Pancreas (tissue), 10 donors: ENCODE measurements at regions not wholly inside any gene's neighbourhood (a gene's known extent, or its start where the extent isn't known, plus 50 kb on each side); places are given as distances from the start of the nearest gene placed in this dataset.
A peak's percentile ranks its signal among the peaks of the same experiment; 100 is the strongest.

Experiments
- ATAC-seq, 4 donors: fragments of 200-7000 bp; cut with Tn5 transposase; one replicate each; pipeline versions ENCODE4 v1.8.0 to v1.9.1; 2020; ENCODE audit warnings: mild to moderate bottlenecking in 4 of 4, moderate library complexity in 4 of 4
- DNase-seq, 6 donors: peaks; one replicate each; pipeline ENCODE4 v3.0.0-alpha.2; 2020
- FAIRE-seq: peaks from 2 replicates; lab custom pipeline; 2012; peaks lifted over from hg19 to GRCh38; lab: Jason Lieb, UNC
- H3K27ac ChIP-seq, 4 donors: fragments of 200-600 bp; sonication (generic); 1 replicate in 3 of 4; 2 replicates in 1 of 4; pipeline versions ENCODE4 v1.5.0 to v1.8.0; 2020
- H3K27me3 ChIP-seq, 4 donors: fragments of 200-600 bp; one replicate each; pipeline ENCODE4 v1.8.0; 2021
- H3K36me3 ChIP-seq, 3 donors: fragments of 200-600 bp; sonication (generic) in 1 of 3; one replicate each; pipeline versions ENCODE4 v1.5.0 to v1.8.0; 2020 to 2021
- H3K4me1 ChIP-seq, 3 donors: fragments of 200-600 bp; one replicate each; pipeline ENCODE4 v1.8.0; 2021
- H3K4me3 ChIP-seq, 4 donors: fragments of 200-600 bp; sonication (generic) in 2 of 4; one replicate each; pipeline versions ENCODE4 v1.5.0 to v1.8.0; 2020 to 2021
- H3K9me3 ChIP-seq, 4 donors: fragments of 200-600 bp; one replicate each; pipeline ENCODE4 v1.8.0; 2021
- WGBS, 2 donors: extraction: QIAGEN DNeasy Blood & Tissue Kit; methylation state at CpG; one replicate each; pipeline ENCODE4 v1.1.7; 2013; 5-methylcytosine and 5-hydroxymethylcytosine counted together
- intact Hi-C, 3 donors: fragments of 100-400 bp; cut with DNase I; formaldehyde crosslinking; loops; one replicate each; pipeline versions ENCODE4 v1.11.1 to v1.14.2; 2022
- TF ChIP-seq, protein P1 (sequence below), 4 donors: fragments of 200-600 bp; sonication (generic) in 3 of 4; IDR thresholded peaks; one replicate each; pipeline versions ENCODE4 v1.5.0 to v1.8.0; 2021; ENCODE audit warnings: antibody characterized with exemption in 4 of 4
- donor health status: healthy with polysubstance abuse.
- donor health status: DM: no; HTN: no; CAD: no; lungs with moderate emphysema.
- donor health status: DM: no; HTN: no; CAD: no.
- donor health status: control.
- donor health status: control.
- donor health status: Bipolar disorder and iron deficiency.
- donor health status: DM: yes; HTN: yes; CAD: no.
- donor health status: DM: no; HTN: no; CAD: no.
- donor health status: DM: no; HTN: no; CAD: no.
- donor health status: DM: yes; HTN: yes; CAD: no.

DNA sequence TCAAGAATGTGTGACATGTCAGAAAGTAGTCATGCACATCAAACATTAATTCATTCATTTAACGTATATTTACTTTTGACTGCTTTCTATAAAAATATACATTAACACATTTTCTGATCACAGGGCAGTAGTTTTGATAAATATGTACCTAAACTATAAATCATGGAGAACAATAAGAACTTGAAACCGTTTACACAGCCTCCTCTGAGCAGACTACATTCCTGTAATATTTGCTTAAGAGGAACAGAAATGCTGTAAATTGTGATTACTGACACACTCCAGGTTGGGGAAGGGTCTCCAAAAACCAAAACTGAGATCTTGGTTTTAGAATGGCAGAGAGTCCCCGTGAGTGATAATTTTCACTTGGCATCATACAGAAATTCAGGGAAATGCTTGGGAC lies 120.7 kb upstream of the PPARGC1A start:
- no peaks in the 10 kb centered on the region for H3K4me1 ChIP-seq
- ATAC-seq (peak in 1 of 4 donors; percentile 32), DNase-seq (no peak), FAIRE-seq (no peak)
- intact Hi-C loops: no loop called here
- TF ChIP-seq, protein P1, sequence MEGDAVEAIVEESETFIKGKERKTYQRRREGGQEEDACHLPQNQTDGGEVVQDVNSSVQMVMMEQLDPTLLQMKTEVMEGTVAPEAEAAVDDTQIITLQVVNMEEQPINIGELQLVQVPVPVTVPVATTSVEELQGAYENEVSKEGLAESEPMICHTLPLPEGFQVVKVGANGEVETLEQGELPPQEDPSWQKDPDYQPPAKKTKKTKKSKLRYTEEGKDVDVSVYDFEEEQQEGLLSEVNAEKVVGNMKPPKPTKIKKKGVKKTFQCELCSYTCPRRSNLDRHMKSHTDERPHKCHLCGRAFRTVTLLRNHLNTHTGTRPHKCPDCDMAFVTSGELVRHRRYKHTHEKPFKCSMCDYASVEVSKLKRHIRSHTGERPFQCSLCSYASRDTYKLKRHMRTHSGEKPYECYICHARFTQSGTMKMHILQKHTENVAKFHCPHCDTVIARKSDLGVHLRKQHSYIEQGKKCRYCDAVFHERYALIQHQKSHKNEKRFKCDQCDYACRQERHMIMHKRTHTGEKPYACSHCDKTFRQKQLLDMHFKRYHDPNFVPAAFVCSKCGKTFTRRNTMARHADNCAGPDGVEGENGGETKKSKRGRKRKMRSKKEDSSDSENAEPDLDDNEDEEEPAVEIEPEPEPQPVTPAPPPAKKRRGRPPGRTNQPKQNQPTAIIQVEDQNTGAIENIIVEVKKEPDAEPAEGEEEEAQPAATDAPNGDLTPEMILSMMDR (IDR thresholded peaks at IDR 0.05): no peak
- H3K9me3 ChIP-seq: no peaks in the 10 kb centered on the region
- H3K27me3 ChIP-seq: no peaks in the 10 kb centered on the region
- no peak overlapping the region for H3K27ac ChIP-seq
- no peaks in the 10 kb centered on the region for H3K36me3 ChIP-seq
- WGBS, 2 donors: 14 to 18% methylated on average over 3 of the region's 3 CpGs
- no peak overlapping the region for H3K4me3 ChIP-seq

DNA sequence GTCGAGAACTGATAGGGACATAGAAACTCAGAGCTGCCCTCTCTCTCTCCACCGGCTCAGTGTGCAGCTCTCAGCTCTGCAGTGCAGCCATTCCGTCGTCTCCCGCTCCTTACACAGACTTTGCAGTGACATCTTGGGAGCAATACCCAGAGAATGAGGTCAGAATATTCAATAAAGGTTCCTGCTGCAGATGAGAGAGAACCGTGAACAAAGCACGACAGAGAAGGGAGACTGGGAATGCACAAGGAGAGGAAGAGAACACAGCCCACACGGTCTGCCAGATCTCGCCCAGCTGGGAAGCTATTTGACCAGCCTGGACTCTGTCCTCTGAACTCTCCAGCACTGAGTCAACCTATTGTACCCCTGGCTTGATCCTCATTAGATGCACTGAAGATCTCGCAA lies 118.0 kb upstream of the PPARGC1A start:
- H3K9me3 ChIP-seq: no peaks in the 10 kb centered on the region
- WGBS, 2 donors: 32 to 35% methylated on average over 10 of the region's 10 CpGs
- no peak overlapping the region for H3K27ac ChIP-seq
- no peaks in the 10 kb centered on the region for H3K36me3 ChIP-seq
- no peak for FAIRE-seq
- H3K27me3 ChIP-seq: no peaks in the 10 kb centered on the region
- H3K4me1 ChIP-seq: no peaks in the 10 kb centered on the region
- H3K4me3 ChIP-seq: no peak overlapping the region
- TF ChIP-seq, protein P1 (IDR thresholded peaks at IDR 0.05): no peak
- no peak for DNase-seq
- ATAC-seq: peak in 3 of 4 donors; percentile 20 to 51 (median 41)
- intact Hi-C loops: no loop called here

DNA sequence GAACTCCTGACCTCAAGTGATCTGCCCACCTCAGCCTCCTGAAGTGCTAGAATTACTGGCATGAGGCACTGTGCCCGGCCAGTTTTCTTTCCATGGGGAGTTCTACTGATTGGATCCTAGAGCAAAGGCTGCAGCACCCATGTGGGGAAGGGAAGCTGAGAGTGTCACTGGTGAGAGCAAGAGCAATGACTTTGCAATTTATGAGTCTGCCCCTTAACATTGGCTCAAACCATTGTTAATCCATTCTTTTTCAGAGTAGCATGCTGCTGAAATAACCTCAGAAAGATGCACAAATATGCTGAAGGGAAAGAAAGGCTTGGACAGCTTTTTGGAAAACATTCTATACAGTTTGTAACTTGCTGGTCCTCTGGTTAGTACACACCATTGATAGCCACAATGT lies 116.4 kb upstream of the PPARGC1A start:
- H3K27me3 ChIP-seq: no peaks in the 10 kb centered on the region
- 54 to 84% methylated on average over 1 of the region's 1 CpG for WGBS, 2 donors
- H3K9me3 ChIP-seq: no peaks in the 10 kb centered on the region
- no peaks in the 10 kb centered on the region for H3K36me3 ChIP-seq
- no peaks in the 10 kb centered on the region for H3K4me1 ChIP-seq
- FAIRE-seq: no peak
- no peak for DNase-seq
- H3K4me3 ChIP-seq: no peak overlapping the region
- H3K27ac ChIP-seq: no peak overlapping the region
- intact Hi-C loops: no loop called here
- TF ChIP-seq, protein P1 (IDR thresholded peaks at IDR 0.05): no peak
- ATAC-seq: no peak

DNA sequence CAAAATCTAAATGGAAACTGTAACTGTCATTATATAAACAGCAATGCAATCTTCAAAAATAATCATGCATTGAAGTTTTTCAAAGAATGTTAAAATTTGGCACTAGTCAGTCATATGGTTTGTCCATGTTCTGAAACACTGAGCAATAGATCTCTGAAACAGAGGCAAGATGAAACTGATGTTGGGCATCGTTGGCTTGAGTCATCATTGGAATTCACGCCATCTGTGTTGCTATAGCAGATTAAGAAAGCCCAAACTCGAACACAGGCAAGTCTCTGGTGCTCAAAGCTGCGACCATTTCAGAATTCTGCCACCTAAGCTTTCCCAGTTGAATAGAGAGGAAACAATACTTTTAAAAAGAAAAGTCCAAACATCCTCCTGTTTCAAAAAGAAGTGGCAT lies 114.1 kb upstream of the PPARGC1A start:
- no peaks in the 10 kb centered on the region for H3K9me3 ChIP-seq
- H3K27me3 ChIP-seq: no peaks in the 10 kb centered on the region
- H3K4me1 ChIP-seq: no peaks in the 10 kb centered on the region
- 49 to 66% methylated on average over 4 of the region's 4 CpGs for WGBS, 2 donors
- no peak overlapping the region for H3K27ac ChIP-seq
- intact Hi-C loops: no loop called here
- DNase-seq (no peak), FAIRE-seq (no peak), ATAC-seq (no peak)
- no peak overlapping the region for H3K4me3 ChIP-seq
- TF ChIP-seq, protein P1 (IDR thresholded peaks at IDR 0.05): no peak
- no peaks in the 10 kb centered on the region for H3K36me3 ChIP-seq

DNA sequence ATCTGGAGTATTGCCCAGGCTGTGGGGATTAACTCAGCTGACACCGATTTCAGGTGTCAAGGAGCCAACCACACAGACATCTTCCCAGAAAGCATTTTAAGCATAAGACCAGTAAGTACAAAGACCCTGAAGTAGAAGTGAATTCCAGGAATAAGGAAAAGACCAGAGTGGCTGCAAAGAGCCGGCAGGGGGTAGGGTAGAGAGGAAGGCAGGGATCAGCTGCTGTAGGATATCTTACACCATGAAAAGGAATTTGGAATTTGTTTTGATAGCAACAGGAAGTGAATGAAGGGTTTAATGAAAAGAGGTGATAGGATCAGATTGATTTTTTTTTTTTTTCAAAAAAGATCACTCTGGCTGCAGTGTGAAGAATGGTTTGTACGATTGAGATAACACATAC lies 113.6 kb upstream of the PPARGC1A start:
- H3K27me3 ChIP-seq: no peaks in the 10 kb centered on the region
- no peak for DNase-seq
- no peak overlapping the region for H3K4me3 ChIP-seq
- FAIRE-seq: no peak
- intact Hi-C loops: no loop called here
- ATAC-seq: no peak
- H3K9me3 ChIP-seq: no peaks in the 10 kb centered on the region
- H3K36me3 ChIP-seq: no peaks in the 10 kb centered on the region
- WGBS, 2 donors: 26 to 27% methylated on average over 3 of the region's 3 CpGs
- H3K4me1 ChIP-seq: no peaks in the 10 kb centered on the region
- TF ChIP-seq, protein P1 (IDR thresholded peaks at IDR 0.05): no peak
- no peak overlapping the region for H3K27ac ChIP-seq
